Activated B cell treated with CpG ODN at 0.5 μM for 24 hours (primary cell): ENCODE measurements at regions not wholly inside any gene's neighbourhood (a gene's known extent, or its start where the extent isn't known, plus 50 kb on each side); places are given as distances from the start of the nearest gene placed in this dataset.

Source experiments
- ATAC-seq: fragments of 200-7000 bp; cut with Tn5 transposase; one replicate; pipeline ENCODE4 v1.10.0; 2021; ENCODE audit warnings: low read depth, mild to moderate bottlenecking, moderate library complexity
- CTCF ChIA-PET: fragments of 350-600 bp; sonication (Branson Sonifier 250); formaldehyde crosslinking; loops from one replicate; lab custom pipeline; 2021; ENCODE audit warnings: antibody characterized with exemption; lab: Charles Lee
- POLR2A ChIA-PET: fragments of 350-600 bp; sonication (Branson Sonifier 250); formaldehyde crosslinking; loops from one replicate; lab custom pipeline; 2021; ENCODE audit warnings: antibody characterized with exemption; lab: Charles Lee
- DNase-seq: peaks from one replicate; pipeline ENCODE4 v3.0.0; 2022
- H3K27ac Mint-ChIP-seq: one replicate; pipeline ENCODE4 v1.8.0; 2020; ENCODE audit warnings: mixed read lengths
- H3K27me3 Mint-ChIP-seq: one replicate; pipeline ENCODE4 v1.8.0; 2021; ENCODE audit warnings: mixed read lengths
- H3K36me3 Mint-ChIP-seq: one replicate; pipeline ENCODE4 v1.8.0; 2021; ENCODE audit warnings: low read depth, mixed read lengths
- H3K4me1 Mint-ChIP-seq: one replicate; pipeline ENCODE4 v1.8.0; 2021; ENCODE audit warnings: mixed read lengths
- H3K4me3 Mint-ChIP-seq: one replicate; pipeline ENCODE4 v1.8.0; 2020; ENCODE audit warnings: mild to moderate bottlenecking, mixed read lengths
- H3K9me3 Mint-ChIP-seq: one replicate; pipeline ENCODE4 v1.8.0; 2020; ENCODE audit warnings: mixed read lengths
- intact Hi-C: fragments of 100-400 bp; cut with micrococcal nuclease; formaldehyde crosslinking; loops from one replicate; pipeline ENCODE4 v1.15.1; 2024
- TF ChIP-seq, protein P1 (sequence below): fragments of 200-600 bp; IDR thresholded peaks from one replicate; pipeline ENCODE4 v1.8.0; 2022; ENCODE audit warnings: antibody characterized with exemption, mild to moderate bottlenecking

DNA sequence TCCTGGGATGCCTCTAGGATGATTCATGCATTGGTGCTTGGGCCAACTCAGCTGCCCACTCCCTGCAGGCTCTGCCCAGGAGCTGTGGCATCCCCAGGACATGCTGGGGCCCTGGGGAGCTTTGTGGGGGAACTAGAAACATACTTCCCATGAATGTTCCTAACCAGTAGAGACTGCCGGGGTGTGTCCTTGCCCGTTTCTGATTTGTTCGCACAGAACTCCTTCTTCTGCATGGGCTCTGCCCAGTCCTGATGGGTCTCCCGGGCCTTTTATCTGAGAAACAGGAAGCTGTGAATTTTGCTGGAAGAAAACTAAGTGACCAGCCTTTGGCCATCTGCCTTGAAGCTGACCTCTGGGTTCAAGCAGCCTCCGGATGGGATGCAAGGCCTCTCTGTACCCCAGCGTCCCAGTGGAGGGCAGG, 71.6 kb upstream of the RNU6ATAC start:
- no peaks in the 10 kb centered on the region for H3K4me1 Mint-ChIP-seq
- intact Hi-C loops: no loop called here
- H3K9me3 Mint-ChIP-seq: no peaks in the 10 kb centered on the region
- no peak overlapping the region for H3K27ac Mint-ChIP-seq
- H3K27me3 Mint-ChIP-seq: peaks cover 3% of the 10 kb centered on the region
- ChIA-PET POLR2A (no interaction called here), CTCF (no interaction called here)
- ATAC-seq: no peak
- no peak for DNase-seq
- H3K36me3 Mint-ChIP-seq: no peaks in the 10 kb centered on the region
- no peak overlapping the region for H3K4me3 Mint-ChIP-seq
- TF ChIP-seq, protein P1, sequence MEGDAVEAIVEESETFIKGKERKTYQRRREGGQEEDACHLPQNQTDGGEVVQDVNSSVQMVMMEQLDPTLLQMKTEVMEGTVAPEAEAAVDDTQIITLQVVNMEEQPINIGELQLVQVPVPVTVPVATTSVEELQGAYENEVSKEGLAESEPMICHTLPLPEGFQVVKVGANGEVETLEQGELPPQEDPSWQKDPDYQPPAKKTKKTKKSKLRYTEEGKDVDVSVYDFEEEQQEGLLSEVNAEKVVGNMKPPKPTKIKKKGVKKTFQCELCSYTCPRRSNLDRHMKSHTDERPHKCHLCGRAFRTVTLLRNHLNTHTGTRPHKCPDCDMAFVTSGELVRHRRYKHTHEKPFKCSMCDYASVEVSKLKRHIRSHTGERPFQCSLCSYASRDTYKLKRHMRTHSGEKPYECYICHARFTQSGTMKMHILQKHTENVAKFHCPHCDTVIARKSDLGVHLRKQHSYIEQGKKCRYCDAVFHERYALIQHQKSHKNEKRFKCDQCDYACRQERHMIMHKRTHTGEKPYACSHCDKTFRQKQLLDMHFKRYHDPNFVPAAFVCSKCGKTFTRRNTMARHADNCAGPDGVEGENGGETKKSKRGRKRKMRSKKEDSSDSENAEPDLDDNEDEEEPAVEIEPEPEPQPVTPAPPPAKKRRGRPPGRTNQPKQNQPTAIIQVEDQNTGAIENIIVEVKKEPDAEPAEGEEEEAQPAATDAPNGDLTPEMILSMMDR: no peak

DNA sequence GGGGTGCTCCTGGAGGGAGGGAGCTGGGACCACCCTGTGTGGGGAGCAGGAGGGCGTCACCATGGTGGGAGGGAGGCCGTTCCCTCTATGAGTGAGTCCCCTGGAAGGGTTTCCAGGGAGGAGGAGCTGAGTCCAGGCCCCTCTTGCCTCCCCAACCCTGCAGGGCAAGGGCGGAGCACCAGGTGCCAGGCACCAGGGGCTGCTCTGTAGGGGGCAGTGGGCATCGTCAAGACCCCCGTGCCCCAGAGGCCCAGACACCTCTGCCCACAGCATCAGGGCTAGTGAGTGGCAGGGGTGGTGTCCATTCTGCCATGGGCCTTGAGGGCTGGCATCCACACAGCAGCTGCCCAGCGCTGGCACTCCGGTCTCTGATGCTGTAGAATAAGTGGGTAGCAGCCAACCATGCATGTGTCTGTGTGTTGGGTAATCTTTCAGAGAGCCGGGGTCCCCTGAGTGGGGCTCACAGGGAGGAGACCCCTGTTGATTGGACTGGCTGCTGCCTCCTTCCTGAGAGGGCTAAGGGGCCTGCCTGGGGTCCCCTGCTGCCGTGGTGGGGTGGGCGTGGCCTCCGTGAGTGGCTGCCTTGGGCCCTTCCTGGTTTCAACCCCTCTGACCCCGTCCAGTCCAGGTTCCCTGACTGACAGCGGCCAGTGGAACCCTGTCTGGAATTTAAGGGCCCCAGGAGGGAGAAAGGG, 72.7 kb upstream of the RNU6ATAC start:
- CTCF ChIA-PET: no interaction called here

DNA sequence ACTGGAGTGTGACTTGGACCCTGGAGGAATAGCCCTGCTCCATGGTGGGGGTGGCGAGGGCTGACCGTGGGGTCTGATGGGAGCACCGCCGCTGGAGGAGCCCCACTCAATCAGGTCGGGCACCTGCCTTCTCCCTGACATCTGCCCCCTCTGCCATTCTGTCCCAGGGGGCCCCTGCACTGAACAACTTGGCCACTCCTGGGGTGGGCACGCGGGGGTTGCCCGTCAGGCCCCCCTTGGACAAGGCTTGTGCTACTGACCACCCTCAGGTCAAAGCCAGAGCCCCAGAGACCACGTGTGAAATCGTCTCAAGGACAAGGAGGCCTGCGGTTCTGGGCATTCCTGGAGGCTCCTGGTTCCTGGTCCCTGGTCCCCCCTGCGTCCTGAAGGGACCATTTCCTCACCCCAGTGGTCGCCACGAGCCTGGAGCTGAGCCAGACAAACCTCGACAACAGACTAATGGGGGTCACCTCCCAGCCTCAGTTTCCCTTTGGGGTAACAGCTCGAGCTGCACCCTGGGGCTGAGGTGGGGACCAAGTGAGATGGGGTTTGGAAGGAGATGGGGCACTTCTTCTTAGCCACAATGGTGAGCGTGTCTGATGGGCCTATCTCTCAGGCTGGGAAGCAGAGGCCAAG, 73.4 kb upstream of the RNU6ATAC start:
- Mint-ChIP-seq H3K27me3 (peaks cover 3% of the 10 kb centered on the region), H3K4me1 (peaks cover 5% of the 10 kb centered on the region), H3K27ac (no peak overlapping the region), H3K9me3 (no peaks in the 10 kb centered on the region), H3K4me3 (no peak overlapping the region), H3K36me3 (no peaks in the 10 kb centered on the region)
- TF ChIP-seq, protein P1: no peak
- ChIA-PET POLR2A (no interaction called here), CTCF (no interaction called here)
- DNase-seq: no peak
- no peak for ATAC-seq
- intact Hi-C loops: no loop called here

More for the DNA sequence above, 72.7 kb upstream of the RNU6ATAC start:
- POLR2A ChIA-PET: no interaction called here
- TF ChIP-seq, protein P1: no peak
- intact Hi-C loops: no loop called here
- ATAC-seq (no peak), DNase-seq (no peak)
- Mint-ChIP-seq H3K4me3 (no peak overlapping the region), H3K27ac (no peak overlapping the region), H3K4me1 (no peaks in the 10 kb centered on the region), H3K27me3 (peaks cover 3% of the 10 kb centered on the region), H3K9me3 (no peaks in the 10 kb centered on the region), H3K36me3 (no peaks in the 10 kb centered on the region)

DNA sequence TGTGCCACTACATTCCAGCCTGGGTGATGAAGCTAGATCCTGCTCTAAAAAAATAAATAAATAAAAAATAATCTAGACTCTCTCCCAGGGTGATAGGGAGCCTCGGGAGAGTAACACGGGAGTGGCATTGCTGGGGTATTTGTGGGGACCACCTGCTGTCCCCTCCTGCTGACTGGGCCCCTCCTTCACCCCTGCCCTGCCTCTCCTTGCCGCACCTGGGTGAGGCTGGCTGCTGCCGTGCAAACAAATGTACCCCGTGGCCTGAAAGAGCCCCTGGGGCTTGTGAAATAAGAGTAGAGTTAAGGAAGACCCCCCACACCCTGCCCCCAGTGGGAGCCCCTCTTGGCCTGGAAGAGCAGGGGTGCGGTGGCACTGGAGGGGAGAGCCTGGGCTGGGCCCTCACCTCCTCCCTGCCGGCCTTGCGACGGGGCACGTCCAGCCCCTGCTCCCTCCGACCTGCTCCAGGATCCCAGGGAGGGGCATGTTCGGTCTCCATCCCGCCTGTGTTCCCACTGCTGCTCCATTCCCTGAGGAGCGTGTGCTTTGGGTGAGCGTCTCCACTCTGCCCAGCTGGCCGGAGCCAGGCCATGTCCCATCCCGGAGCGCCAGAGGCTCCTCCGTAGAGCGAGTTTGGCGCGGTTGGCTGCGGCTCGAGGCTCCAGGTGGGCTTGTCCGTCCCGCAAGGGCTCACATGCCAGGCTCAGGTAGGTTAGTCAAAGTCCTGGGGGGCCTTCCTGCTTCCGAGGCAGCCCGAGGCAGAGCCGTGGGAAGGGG, 75.0 kb upstream of the RNU6ATAC start:
- CTCF ChIA-PET: no interaction called here
- intact Hi-C loops: no loop called here
- ATAC-seq (no peak), DNase-seq (no peak)
- Mint-ChIP-seq H3K36me3 (no peaks in the 10 kb centered on the region), H3K4me3 (no peak overlapping the region), H3K27ac (no peak overlapping the region), H3K4me1 (peaks cover 21% of the 10 kb centered on the region), H3K9me3 (no peaks in the 10 kb centered on the region), H3K27me3 (no peaks in the 10 kb centered on the region)
- TF ChIP-seq, protein P1: no peak
- POLR2A ChIA-PET: no interaction called here

DNA sequence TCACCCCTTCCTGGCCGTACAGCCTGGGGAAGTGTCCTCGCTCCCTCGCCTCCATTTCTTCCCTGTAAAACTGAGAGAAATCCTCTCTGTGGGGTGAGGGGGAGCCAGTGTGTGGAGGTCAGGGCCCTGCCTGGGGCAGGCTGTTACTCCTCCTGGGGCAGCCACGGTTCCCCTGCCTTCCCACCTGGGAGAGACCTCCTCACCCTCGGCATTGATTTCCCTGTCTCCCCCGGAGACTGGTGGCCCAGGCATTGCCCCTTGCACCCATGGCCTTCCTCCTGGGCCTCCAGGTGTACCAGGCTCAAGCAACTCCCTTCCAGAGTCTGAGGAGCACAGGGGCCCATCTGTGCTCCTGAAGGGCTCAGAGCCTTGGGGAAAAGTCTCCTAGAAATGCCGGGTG, 75.6 kb upstream of the RNU6ATAC start:
- Mint-ChIP-seq H3K27ac (no peak overlapping the region), H3K4me1 (peaks cover 27% of the 10 kb centered on the region), H3K9me3 (no peaks in the 10 kb centered on the region), H3K36me3 (no peaks in the 10 kb centered on the region), H3K4me3 (no peak overlapping the region), H3K27me3 (no peaks in the 10 kb centered on the region)
- CTCF ChIA-PET: no interaction called here
- POLR2A ChIA-PET: no interaction called here
- TF ChIP-seq, protein P1: no peak
- no peak for DNase-seq
- intact Hi-C loops: no loop called here
- ATAC-seq: no peak
